Thoracic aorta (tissue), 2 donors: ENCODE measurements at regions not wholly inside any gene's neighbourhood (a gene's known extent, or its start where the extent isn't known, plus 50 kb on each side); places are given as distances from the start of the nearest gene placed in this dataset.

Source experiments
- ATAC-seq: fragments of 150-250 bp; one replicate; pipeline ENCODE4 v1.8.0; 2017; ENCODE audit warnings: low read depth; ENCODE audit not compliant: insufficient number of reproducible peaks, low FRiP score
- DNase-seq: peaks from one replicate; pipeline ENCODE4 v3.0.0-alpha.2; 2020; ENCODE audit warnings: low spot score
- H3K27ac ChIP-seq, 2 donors: fragments of 200-600 bp; sonication (generic); 1 replicate in 1 of 2; 2 replicates in 1 of 2; pipeline ENCODE4 v1.5.1; 2016; ENCODE audit warnings: mild to moderate bottlenecking in 2 of 2, moderate library complexity in 2 of 2
- H3K27me3 ChIP-seq: fragments of 200-600 bp; sonication (generic); replicated peaks from 2 replicates; pipeline ENCODE4 v1.6.0; 2016; ENCODE audit warnings: mild to moderate bottlenecking; ENCODE audit not compliant: insufficient read depth
- H3K36me3 ChIP-seq: fragments of 200-600 bp; sonication (generic); one replicate; pipeline ENCODE4 v1.5.1; 2016
- H3K4me1 ChIP-seq, 2 donors: fragments of 200-600 bp; sonication (generic); 1 replicate in 1 of 2; 2 replicates in 1 of 2; pipeline versions ENCODE4 v1.5.1 to v1.6.0; 2016; ENCODE audit warnings: low read depth in 2 of 2, mild to moderate bottlenecking in 1 of 2; ENCODE audit not compliant: control insufficient read depth in 1 of 2
- H3K4me3 ChIP-seq: fragments of 200-600 bp; sonication (generic); 2 replicates; pipeline ENCODE4 v1.5.1; 2016; ENCODE audit warnings: mild to moderate bottlenecking
- H3K9me3 ChIP-seq: fragments of 200-600 bp; sonication (generic); 2 replicates; pipeline ENCODE4 v1.5.1; 2016
- CTCF ChIP-seq: fragments of 200-600 bp; sonication (generic); IDR thresholded peaks from one replicate; pipeline ENCODE4 v1.5.1; 2019; ENCODE audit warnings: antibody characterized with exemption

- Histone ChIP-seq H3K9me3 (no peaks in the 10 kb centered on the region), H3K4me1 (no peaks in the 10 kb centered on the region), H3K27ac (no peak overlapping the region), H3K36me3 (no peaks in the 10 kb centered on the region), H3K27me3 (no peaks in the 10 kb centered on the region), H3K4me3 (no peak overlapping the region)
- DNase-seq (no peak), ATAC-seq (no peak)
- TF ChIP-seq CTCF, result no peak
Observed at GRCh38 chr6:120913486-120913885, 420.8 kb downstream of the TBC1D32 start.

DNA sequence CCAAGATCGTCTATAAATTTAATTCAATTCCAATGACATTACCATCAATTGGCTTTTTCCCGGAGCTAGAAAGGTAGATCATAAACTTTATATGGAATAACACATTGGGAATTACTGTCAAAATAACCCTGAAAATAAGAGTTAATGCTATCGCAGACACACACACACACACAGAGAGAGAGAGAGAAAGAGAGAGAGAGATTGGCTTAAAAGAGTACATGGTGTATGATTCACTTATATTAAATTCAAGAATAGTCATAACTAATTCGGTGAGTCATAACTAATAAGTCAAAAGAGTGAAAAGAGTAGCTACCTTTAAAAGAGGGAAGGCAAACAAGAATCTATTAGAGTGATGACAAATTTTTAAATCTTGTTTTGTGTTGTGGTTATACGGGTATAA, 425.5 kb downstream of the TBC1D32 start:
- H3K4me1 ChIP-seq, result no peaks in the 10 kb centered on the region
- H3K36me3 ChIP-seq, result no peaks in the 10 kb centered on the region
- no peaks in the 10 kb centered on the region for H3K9me3 ChIP-seq
- no peak overlapping the region for H3K4me3 ChIP-seq
- no peaks in the 10 kb centered on the region for H3K27me3 ChIP-seq
- ATAC-seq (no peak), DNase-seq (no peak)
- no peak overlapping the region for H3K27ac ChIP-seq
- TF ChIP-seq CTCF, result no peak

DNA sequence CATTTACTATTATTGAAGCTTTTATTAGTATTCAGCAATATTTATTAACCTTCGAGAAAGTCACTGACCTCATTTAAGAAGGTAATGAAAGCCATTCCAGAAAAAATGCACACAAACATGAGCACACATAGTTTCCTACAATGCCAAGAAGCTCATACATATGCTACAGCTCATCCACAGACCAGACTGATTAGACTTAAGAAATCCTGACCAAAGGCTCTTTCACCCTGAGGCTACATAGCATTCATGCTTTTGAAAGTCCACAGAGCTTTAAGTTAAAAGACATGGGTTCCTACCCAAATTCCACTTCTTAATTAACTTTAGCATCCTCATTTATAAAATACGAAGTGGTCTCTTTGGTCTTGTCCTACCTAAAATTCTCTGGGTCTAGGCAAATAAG, 430.4 kb downstream of the TBC1D32 start:
- ATAC-seq, result no peak
- no peak overlapping the region for H3K27ac ChIP-seq
- DNase-seq, result no peak

GRCh38 chr6:120899932-120900331, 434.3 kb downstream of the TBC1D32 start:
- DNase-seq, result no peak

More for the DNA sequence above, 430.4 kb downstream of the TBC1D32 start:
- no peaks in the 10 kb centered on the region for H3K9me3 ChIP-seq
- no peaks in the 10 kb centered on the region for H3K36me3 ChIP-seq
- H3K27me3 ChIP-seq, result no peaks in the 10 kb centered on the region
- H3K4me3 ChIP-seq, result no peak overlapping the region
- no peak for TF ChIP-seq CTCF
- no peaks in the 10 kb centered on the region for H3K4me1 ChIP-seq

GRCh38 chr6:120894077-120894476, 440.2 kb downstream of the TBC1D32 start:
- no peak overlapping the region for H3K4me3 ChIP-seq
- H3K4me1 ChIP-seq, result no peaks in the 10 kb centered on the region
- ATAC-seq, result no peak
- no peaks in the 10 kb centered on the region for H3K36me3 ChIP-seq
- no peak for DNase-seq
- peaks cover 5% of the 10 kb centered on the region for H3K9me3 ChIP-seq
- TF ChIP-seq CTCF, result no peak
- H3K27ac ChIP-seq, result no peak overlapping the region
- H3K27me3 ChIP-seq, result no peaks in the 10 kb centered on the region

More at GRCh38 chr6:120899932-120900331, 434.3 kb downstream of the TBC1D32 start:
- TF ChIP-seq CTCF, result no peak
- Histone ChIP-seq H3K9me3 (no peaks in the 10 kb centered on the region), H3K36me3 (no peaks in the 10 kb centered on the region), H3K4me3 (no peak overlapping the region), H3K4me1 (no peaks in the 10 kb centered on the region), H3K27me3 (no peaks in the 10 kb centered on the region), H3K27ac (no peak overlapping the region)
- no peak for ATAC-seq
